GM18858 (cell line): ENCODE measurements at regions not wholly inside any gene's neighbourhood (a gene's known extent, or its start where the extent isn't known, plus 50 kb on each side); places are given as distances from the start of the nearest gene placed in this dataset.

ENCODE experiments used
- ATAC-seq: cut with Tn5 transposase; IDR thresholded peaks from one replicate; pipeline ENCODE4 v1.9.1; 2021; ENCODE audit not compliant: unreplicated experiment

DNA sequence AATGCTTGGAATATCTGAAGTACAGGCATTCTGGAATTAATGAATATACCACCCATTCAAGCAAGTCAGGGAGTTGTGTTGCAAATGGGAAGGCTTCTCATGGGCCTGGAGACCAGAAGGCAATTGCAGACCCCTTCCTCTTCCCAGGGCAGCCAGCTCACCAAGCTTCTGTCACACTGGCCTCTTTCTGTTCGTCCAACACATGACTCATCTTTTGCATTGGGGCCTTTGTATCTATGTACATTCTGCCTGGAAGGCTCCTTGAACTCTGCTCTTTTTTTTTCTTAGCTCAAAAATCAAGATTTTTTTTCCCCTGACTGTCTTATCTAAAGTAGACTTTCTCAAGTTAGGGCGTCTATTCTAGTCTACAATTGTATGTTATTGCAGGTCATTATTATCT is 132.9 kb upstream of the MYLIP start:
- no peak for ATAC-seq

DNA sequence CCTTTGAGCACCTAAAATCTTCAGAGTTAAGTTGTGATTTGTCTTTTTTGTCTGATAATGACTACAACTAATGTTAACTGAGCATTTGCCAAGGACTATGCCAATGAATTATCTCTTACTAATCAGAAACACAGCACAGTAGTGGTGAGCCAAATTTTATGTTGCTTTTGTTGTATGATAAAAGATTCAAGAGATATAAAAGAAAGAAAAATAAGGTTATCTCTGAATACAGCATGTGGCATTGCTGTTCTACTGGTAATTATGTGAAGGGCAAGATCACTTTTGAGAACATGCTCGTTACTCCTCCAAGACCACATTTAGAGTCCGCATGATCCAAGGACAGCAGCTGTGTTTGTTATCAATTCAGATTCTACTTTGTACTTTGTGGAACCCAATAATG is 133.4 kb upstream of the MYLIP start:
- no peak for ATAC-seq

GRCh38 chr6:15994814-15995459 is 133.9 kb upstream of the MYLIP start:
- no peak for ATAC-seq

- ATAC-seq, result no peak
Observed at GRCh38 chr6:15993716-15994228, 135.1 kb upstream of the MYLIP start.

DNA sequence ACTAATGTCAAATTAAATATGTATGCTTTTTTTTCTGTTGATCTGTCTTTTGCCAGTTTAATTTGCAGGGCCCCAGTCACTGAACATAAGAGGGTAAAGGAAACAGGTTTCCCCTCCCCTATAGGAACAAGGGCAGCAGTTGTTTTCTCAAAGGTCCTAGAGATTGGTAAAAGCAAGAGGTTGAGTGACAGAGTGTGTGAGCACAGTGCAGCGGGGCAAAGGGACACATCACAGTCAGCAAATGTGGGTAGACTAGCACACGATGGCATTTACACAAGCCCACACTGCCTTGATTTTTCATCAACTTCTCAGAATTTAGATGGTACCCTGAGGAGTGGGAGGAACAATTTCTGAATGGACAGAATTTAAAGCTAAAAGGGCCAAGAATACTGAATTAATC is 138.7 kb upstream of the MYLIP start:
- ATAC-seq, result no peak

DNA sequence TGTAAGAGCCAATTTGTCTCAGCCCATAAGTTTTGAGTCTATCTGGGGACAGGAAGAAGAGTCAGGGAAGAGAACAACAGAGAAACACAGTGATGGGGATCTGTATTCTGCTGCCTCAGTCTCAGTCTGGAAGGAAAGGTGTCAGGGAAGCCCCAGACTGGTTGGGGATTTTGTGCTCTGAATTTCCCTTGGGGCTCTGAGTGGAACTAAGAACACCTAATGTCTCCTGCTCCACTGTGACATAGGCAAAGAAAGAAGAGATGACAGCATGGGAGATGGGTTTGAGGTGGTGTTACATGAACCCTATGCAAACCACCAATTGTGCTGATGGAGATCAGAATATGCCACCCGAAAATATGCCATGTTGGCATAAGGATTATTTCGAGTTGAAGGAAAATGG is 139.5 kb upstream of the MYLIP start:
- no peak for ATAC-seq

GRCh38 chr6:15987569-15987968 is 141.3 kb upstream of the MYLIP start:
- no peak for ATAC-seq

DNA sequence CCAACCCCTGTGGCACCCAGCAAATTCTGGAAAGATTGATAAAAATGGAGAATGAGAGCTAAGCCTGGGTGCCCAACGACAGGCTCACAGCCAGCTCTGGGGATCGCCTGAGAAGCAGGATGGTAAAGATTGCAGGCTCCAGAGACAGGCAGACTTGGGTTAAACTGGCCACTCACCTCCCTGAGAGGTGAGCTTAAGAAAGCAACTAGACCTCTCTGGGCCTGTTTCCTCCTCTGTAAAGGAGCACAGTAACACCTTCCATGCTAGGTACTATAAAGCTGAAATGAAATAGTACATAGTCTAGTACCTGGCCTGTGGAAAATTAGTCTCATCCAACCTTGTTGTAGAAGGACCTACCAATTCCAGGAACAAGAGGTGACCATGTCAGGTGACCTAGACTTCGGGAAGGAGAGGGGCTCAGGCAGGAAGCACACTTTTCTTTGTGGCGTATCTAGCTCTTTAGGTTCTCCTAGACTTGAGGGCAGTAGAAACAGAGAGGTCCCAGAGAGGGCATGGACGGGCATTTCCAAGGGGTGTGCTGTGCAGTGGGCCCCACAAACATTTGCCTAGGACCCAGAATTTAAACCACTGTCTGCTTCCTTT is 142.8 kb upstream of the MYLIP start:
- ATAC-seq, result no peak

DNA sequence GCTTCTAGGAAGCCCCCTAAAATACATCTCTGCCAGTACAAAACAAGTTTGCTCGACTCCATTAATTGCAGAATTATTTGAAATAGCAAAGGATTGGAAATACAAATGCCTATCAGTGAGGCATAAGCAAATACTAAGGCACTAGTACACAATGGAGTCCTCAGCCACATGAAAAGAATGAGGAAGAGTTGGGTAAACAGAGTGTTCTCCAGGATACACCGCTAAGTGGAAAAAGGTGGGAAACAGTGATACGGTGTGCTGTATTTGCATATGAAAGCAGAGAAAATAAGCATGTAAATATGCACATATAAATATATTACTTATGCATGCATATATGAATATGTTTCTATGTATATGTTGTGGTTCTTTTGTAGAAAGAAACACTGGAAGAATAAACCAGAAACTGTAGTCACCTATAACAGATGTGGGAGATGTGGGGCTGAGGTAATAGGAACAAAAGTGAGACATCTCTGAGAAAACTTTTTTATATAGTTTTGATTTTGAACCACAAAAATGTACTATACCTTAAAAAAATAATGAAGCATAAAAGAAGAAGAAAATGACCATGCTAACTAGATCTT is 143.4 kb upstream of the MYLIP start:
- ATAC-seq, result no peak

GRCh38 chr6:15981956-15982355 is 146.9 kb upstream of the MYLIP start:
- no peak for ATAC-seq

GRCh38 chr6:15980801-15981200 is 148.1 kb upstream of the MYLIP start:
- ATAC-seq, result no peak

- ATAC-seq, result no peak
Observed at GRCh38 chr6:15978426-15978825, 150.5 kb upstream of the MYLIP start.

DNA sequence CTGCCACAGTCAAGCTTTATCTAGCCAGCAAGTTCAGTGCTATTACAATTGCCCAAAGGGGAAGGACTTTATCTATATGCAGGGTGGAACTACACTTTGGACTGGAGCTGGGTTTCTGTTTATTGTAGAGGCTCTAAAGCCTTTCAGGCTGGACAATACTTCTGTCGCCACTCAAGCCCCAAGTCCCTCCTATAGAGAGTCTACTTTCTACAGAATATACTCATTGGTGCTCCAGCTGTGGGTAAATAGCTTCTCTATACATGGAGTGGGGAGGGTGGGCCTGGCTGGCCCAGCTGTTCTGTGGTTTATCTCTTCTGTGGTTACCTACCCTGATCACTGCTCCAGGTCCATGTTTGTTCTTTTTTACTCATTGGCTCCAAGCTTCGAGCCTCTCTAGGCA is 151.8 kb upstream of the MYLIP start:
- ATAC-seq, result no peak

- ATAC-seq, result no peak
Observed at GRCh38 chr6:15974817-15975216, 154.1 kb upstream of the MYLIP start.

DNA sequence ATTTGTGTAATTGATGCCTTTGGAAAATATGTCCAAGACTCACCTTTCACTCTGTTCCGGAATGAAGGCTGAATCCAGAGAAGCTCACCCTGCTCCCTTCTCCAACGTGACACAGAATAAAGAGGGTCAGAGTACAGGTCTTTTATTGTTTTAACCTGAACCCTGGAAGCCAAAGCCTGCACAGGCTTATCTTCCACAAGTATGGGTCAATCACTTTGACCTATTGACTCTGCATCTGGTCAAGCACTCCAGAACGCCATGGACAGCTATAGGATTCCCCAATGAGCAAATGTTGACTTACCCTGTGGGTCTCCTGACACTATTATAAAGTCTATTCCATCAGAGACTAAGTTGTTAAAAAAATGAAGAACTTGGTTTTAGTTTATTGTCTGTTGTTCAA is 158.4 kb upstream of the MYLIP start:
- ATAC-seq, result no peak

GRCh38 chr6:15969236-15969778 is 159.6 kb upstream of the MYLIP start:
- ATAC-seq, result no peak

GRCh38 chr6:15968519-15968918 is 160.4 kb upstream of the MYLIP start:
- ATAC-seq, result no peak

DNA sequence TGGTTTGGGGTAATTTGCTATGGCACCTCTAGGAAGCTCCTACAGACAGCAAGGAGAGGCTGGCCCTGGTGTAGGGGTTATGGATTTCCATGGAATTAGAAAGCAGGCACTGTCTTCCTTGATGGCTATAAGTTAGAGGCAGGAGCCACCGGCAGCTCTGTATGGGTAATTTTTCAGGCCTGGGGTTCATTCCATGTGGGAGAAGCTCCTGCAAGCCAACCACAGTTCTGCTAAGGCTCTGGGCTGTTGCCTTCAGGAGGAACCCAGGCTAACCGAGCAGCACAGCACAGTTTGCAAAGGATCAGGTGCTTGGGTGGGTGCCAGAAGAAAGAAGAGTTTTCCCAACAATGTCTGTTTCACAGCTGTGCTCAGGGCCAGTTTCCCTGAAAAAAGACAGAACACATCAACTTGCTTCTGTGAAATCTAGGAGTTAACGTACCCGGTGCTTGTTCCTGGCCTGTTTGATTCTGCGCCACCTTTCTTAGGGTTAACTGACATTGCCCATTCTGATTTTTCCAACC is 162.8 kb upstream of the MYLIP start:
- no peak for ATAC-seq

- no peak for ATAC-seq
Observed at GRCh38 chr6:15962449-15962764, 166.5 kb upstream of the MYLIP start.

- no peak for ATAC-seq
Observed at GRCh38 chr6:15961635-15962448, 167.0 kb upstream of the MYLIP start.
